ENCODE measurements at regions not wholly inside any gene's neighbourhood (a gene's known extent, or its start where the extent isn't known, plus 50 kb on each side); places are given as distances from the start of the nearest gene placed in this dataset.

GRCh38 chr6:6900569-6901204 is 207.1 kb upstream of the RREB1 start:
- no peak for TF ChIP-seq PTBP1 (IDR thresholded peaks at IDR 0.05; ENCODE audit: low read depth, low read length)
- TF ChIP-seq ASH1L (IDR thresholded peaks at IDR 0.05; ENCODE audit: borderline replicate concordance, low read depth, partially characterized antibody): no peak
- TF ChIP-seq, protein P1, sequence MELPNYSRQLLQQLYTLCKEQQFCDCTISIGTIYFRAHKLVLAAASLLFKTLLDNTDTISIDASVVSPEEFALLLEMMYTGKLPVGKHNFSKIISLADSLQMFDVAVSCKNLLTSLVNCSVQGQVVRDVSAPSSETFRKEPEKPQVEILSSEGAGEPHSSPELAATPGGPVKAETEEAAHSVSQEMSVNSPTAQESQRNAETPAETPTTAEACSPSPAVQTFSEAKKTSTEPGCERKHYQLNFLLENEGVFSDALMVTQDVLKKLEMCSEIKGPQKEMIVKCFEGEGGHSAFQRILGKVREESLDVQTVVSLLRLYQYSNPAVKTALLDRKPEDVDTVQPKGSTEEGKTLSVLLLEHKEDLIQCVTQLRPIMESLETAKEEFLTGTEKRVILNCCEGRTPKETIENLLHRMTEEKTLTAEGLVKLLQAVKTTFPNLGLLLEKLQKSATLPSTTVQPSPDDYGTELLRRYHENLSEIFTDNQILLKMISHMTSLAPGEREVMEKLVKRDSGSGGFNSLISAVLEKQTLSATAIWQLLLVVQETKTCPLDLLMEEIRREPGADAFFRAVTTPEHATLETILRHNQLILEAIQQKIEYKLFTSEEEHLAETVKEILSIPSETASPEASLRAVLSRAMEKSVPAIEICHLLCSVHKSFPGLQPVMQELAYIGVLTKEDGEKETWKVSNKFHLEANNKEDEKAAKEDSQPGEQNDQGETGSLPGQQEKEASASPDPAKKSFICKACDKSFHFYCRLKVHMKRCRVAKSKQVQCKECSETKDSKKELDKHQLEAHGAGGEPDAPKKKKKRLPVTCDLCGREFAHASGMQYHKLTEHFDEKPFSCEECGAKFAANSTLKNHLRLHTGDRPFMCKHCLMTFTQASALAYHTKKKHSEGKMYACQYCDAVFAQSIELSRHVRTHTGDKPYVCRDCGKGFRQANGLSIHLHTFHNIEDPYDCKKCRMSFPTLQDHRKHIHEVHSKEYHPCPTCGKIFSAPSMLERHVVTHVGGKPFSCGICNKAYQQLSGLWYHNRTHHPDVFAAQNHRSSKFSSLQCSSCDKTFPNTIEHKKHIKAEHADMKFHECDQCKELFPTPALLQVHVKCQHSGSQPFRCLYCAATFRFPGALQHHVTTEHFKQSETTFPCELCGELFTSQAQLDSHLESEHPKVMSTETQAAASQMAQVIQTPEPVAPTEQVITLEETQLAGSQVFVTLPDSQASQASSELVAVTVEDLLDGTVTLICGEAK (IDR thresholded peaks at IDR 0.05): no peak
- TF ChIP-seq, protein P1 (CRISPR knock-in tag; IDR thresholded peaks at IDR 0.05): no peak
- no peak for TF ChIP-seq MTF1 (CRISPR knock-in tag; IDR thresholded peaks at IDR 0.05; ENCODE audit: borderline replicate concordance)
- no peak for TF ChIP-seq POLR2AphosphoS5 (IDR thresholded peaks at IDR 0.05; ENCODE audit: control insufficient read depth, insufficient read depth, low read depth, low read length)
- no peak for TF ChIP-seq JUND (IDR thresholded peaks at IDR 0.05; ENCODE audit: borderline replicate concordance, low read depth, low read length)
- no peak for TF ChIP-seq JUND (tag; IDR thresholded peaks at IDR 0.05; ENCODE audit: borderline replicate concordance, low read depth, low read length)
- TF ChIP-seq GABPA (tag; conservative IDR thresholded peaks at IDR 0.05; ENCODE audit: low read depth): no peak
- TF ChIP-seq CTCF (IDR thresholded peaks at IDR 0.05 in 2 of 3, conservative IDR thresholded peaks at IDR 0.05 in 1 of 3; ENCODE audit: insufficient read depth in 2 of 3, low read depth in 1 of 3, low read length in 3 of 3): no peak
- TF ChIP-seq, protein P2, sequence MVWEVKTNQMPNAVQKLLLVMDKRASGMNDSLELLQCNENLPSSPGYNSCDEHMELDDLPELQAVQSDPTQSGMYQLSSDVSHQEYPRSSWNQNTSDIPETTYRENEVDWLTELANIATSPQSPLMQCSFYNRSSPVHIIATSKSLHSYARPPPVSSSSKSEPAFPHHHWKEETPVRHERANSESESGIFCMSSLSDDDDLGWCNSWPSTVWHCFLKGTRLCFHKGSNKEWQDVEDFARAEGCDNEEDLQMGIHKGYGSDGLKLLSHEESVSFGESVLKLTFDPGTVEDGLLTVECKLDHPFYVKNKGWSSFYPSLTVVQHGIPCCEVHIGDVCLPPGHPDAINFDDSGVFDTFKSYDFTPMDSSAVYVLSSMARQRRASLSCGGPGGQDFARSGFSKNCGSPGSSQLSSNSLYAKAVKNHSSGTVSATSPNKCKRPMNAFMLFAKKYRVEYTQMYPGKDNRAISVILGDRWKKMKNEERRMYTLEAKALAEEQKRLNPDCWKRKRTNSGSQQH (CRISPR knock-in tag; IDR thresholded peaks at IDR 0.05): no peak

Measured in K562 (cell line).